DOHH2 (cell line): ENCODE measurements at regions not wholly inside any gene's neighbourhood (a gene's known extent, or its start where the extent isn't known, plus 50 kb on each side); places are given as distances from the start of the nearest gene placed in this dataset.
"Not testable (repeated sequence)": the region's sequence is repeated elsewhere in the genome, so short reads cannot be mapped to it uniquely, and the experiment has no call there.

Experiments
- CTCF ChIP-seq: fragments of 200-600 bp; sonication (generic); IDR thresholded peaks from one replicate; pipeline ENCODE4 v1.5.1; 2014; ENCODE audit warnings: antibody characterized with exemption, mild to moderate bottlenecking, low read depth, low read length; ENCODE audit not compliant: poor library complexity, severe bottlenecking
- EZH2phosphoT487 ChIP-seq: fragments of 200-600 bp; sonication (generic); IDR thresholded peaks from 2 replicates; pipeline ENCODE4 v1.6.1; 2017; ENCODE audit warnings: borderline replicate concordance, mild to moderate bottlenecking, antibody characterized with exemption, low read length, moderate library complexity, mixed read lengths

GRCh38 chr16:15303667-15304324 lies 74.3 kb downstream of the NPIPA5 start:
- not testable (repeated sequence) for TF ChIP-seq CTCF, EZH2phosphoT487
